NB4 (cell line): ENCODE measurements at regions not wholly inside any gene's neighbourhood (a gene's known extent, or its start where the extent isn't known, plus 50 kb on each side); places are given as distances from the start of the nearest gene placed in this dataset.

Experiments
- DNase-seq: peaks from one replicate; pipeline ENCODE4 v3.0.0; 2010; ENCODE audit warnings: low read depth
- H3K4me3 ChIP-seq: one replicate; pipeline ENCODE4 v1.5.1; 2011; ENCODE audit warnings: mild to moderate bottlenecking, low read depth, low read length, moderate library complexity
- MYC ChIP-seq: IDR thresholded peaks from 2 replicates; pipeline ENCODE4 v1.6.1; 2011; ENCODE audit warnings: low read depth, low read length
- POLR2A ChIP-seq: IDR thresholded peaks from 2 replicates; pipeline ENCODE4 v1.6.1; 2011; ENCODE audit warnings: mild to moderate bottlenecking; ENCODE audit not compliant: insufficient read length; ENCODE audit errors: extremely low read depth
- TF ChIP-seq, protein P1 (sequence below): IDR thresholded peaks from one replicate; pipeline ENCODE4 v1.5.1; 2012; ENCODE audit warnings: low read depth, low read length
- TF ChIP-seq, protein P2 (sequence below): IDR thresholded peaks from 2 replicates; pipeline ENCODE4 v1.6.1; 2011; ENCODE audit warnings: low read depth, low read length

DNA sequence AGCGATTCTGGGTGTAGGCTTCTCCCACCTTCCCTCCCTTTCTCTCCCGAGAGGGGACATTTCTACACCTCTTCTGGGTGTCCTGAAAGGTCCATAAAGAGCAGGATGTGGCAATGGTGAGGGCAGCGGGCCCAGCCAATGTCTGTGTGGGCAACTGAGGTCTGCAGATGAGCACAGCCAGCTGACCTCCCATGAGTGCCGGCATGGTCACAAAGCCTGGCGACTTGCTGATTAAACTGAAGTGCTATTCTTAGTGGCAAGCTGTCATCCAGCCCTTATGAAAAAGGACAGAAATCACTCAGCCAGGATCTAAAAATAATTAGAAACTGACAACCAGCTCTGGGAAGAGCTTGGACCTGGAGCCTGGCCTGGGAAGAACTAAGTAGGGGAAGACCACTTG lies 124.3 kb upstream of the RGMA start:
- TF ChIP-seq, protein P1, sequence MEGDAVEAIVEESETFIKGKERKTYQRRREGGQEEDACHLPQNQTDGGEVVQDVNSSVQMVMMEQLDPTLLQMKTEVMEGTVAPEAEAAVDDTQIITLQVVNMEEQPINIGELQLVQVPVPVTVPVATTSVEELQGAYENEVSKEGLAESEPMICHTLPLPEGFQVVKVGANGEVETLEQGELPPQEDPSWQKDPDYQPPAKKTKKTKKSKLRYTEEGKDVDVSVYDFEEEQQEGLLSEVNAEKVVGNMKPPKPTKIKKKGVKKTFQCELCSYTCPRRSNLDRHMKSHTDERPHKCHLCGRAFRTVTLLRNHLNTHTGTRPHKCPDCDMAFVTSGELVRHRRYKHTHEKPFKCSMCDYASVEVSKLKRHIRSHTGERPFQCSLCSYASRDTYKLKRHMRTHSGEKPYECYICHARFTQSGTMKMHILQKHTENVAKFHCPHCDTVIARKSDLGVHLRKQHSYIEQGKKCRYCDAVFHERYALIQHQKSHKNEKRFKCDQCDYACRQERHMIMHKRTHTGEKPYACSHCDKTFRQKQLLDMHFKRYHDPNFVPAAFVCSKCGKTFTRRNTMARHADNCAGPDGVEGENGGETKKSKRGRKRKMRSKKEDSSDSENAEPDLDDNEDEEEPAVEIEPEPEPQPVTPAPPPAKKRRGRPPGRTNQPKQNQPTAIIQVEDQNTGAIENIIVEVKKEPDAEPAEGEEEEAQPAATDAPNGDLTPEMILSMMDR, result no peak
- TF ChIP-seq, protein P2, sequence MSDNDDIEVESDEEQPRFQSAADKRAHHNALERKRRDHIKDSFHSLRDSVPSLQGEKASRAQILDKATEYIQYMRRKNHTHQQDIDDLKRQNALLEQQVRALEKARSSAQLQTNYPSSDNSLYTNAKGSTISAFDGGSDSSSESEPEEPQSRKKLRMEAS, result no peak
- TF ChIP-seq POLR2A, result no peak
- no peak for TF ChIP-seq MYC
- no peak overlapping the region for H3K4me3 ChIP-seq
- no peak for DNase-seq

DNA sequence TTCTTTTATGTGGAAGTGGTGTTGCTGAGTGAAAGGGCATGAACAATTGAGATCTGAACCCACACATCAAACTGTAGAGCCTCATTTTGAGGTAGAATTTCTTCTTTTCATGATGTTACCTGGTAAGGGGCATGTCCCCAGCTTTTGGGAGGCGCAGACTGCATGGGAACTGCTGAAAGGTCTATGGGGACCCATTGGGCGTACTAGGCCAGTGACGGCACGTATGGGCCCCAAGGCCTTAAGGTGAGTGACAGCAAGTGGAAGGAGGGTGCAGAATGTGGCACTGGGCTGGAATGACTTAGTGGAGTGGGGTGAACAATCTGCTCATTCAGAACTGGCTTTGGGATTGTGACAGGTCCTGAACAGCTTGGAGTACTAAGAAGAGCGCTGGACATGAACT lies 123.6 kb upstream of the RGMA start:
- no peak overlapping the region for H3K4me3 ChIP-seq
- DNase-seq, result no peak
- TF ChIP-seq, protein P2, result no peak
- TF ChIP-seq, protein P1, result no peak
- no peak for TF ChIP-seq MYC

DNA sequence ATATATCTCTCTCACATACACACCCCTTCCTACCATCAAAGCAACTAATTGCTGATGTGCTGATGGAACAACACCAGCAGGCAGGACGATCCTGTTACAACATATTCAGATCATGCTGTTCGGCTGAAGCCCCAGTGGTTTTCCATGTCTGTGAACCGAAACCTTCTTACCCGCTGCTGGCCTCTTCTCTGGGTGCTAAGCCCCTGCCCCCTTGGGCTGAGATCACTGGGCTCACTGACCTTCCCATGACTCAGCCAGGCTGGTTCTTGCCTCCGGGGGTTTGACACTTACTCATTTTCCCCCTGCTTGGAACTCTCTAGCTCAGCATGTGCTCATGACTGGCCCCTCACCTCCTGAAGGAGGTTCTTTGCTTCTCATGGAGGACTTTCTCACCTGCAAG lies 122.0 kb upstream of the RGMA start:
- no peak for DNase-seq
- no peak overlapping the region for H3K4me3 ChIP-seq
- TF ChIP-seq, protein P2, result no peak
- TF ChIP-seq MYC (no peak), POLR2A (no peak)
- TF ChIP-seq, protein P1, result no peak

DNA sequence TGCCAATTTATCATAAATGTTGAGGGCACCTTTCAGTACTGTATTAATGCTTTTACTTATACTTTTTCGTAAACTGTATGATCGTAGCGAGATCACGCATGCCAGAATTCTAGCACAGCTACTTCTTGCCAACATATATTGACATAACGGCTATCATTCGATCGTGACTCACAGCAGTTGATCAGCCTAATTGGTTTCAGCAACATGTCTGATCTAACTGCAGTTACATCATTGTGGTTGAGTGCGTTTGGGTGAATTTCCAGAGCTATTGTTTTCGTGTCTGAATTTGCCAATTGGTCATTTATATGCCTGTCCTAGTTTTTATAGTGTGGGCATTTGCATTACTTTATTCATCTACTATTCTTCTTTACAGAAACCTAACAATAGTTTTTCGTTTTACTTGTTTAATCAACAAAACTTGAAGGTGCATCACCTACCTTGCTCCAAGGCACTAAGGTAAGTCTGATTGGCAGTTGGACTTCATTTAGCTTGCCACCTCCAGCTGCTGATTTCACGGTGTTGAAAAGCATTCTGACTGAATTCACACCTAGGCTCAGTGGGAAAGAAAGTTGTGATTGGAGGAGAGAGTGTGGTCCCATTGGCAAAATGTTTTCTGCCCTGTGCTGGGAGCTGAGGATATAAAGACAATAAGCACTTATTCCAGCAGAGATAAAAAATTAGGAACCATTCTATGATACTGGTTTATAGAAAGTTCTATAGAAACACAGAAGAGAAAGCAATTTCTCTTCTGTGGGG lies 120.9 kb upstream of the RGMA start:
- no peak for DNase-seq
- TF ChIP-seq POLR2A (no peak), MYC (no peak)
- TF ChIP-seq, protein P1, result no peak
- TF ChIP-seq, protein P2, result no peak
- no peak overlapping the region for H3K4me3 ChIP-seq

DNA sequence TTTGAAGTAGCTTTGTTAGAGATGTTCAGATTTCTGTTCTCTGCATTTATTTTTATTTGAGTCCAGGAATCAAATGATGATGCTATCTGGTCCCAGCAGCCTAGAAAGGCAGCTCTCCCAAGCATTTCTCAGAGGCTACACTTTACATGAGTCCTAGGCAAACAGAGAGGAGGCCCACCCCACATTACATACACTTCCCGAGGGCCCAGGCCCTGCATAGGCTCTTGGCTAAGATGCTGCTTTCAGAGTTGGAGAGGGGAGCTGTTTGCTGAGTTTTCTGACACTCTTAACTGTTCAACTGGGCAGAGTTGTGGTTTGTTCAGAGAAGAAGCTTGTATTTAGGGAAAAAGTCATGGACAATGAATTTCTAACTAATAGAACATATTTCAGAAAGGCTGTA lies 117.9 kb upstream of the RGMA start:
- H3K4me3 ChIP-seq, result no peak overlapping the region
- DNase-seq, result no peak
- TF ChIP-seq, protein P1, result no peak
- no peak for TF ChIP-seq POLR2A
- TF ChIP-seq, protein P2, result no peak
- TF ChIP-seq MYC, result no peak
